Left colon (tissue), 2 donors: ENCODE measurements at regions not wholly inside any gene's neighbourhood (a gene's known extent, or its start where the extent isn't known, plus 50 kb on each side); places are given as distances from the start of the nearest gene placed in this dataset.
"Not testable (repeated sequence)": the region's sequence is repeated elsewhere in the genome, so short reads cannot be mapped to it uniquely, and the experiment has no call there.

Source experiments
- ATAC-seq: fragments of 200-7000 bp; cut with Tn5 transposase; one replicate; pipeline ENCODE4 v1.9.1; 2020; ENCODE audit warnings: mild to moderate bottlenecking, moderate library complexity
- DNase-seq, 2 donors: peaks; one replicate each; pipeline ENCODE4 v3.0.0-alpha.2; 2020
- intact Hi-C, 2 donors: fragments of 100-400 bp; cut with DNase I in 1 of 2; cut with micrococcal nuclease in 1 of 2; formaldehyde crosslinking; loops; one replicate each; pipeline versions ENCODE4 v1.11.2 to v1.14.0; 2022; cut with DNase I, micrococcal nuclease
- donor health status: DM: no; HTN: no; CAD: no.
- donor health status: DM: yes; HTN: yes; CAD: no.

- no peak for ATAC-seq
- intact Hi-C loops, result no loop called here
- no peak for DNase-seq
Observed at GRCh38 chr12:13437541-13437940, 241.0 kb downstream of the EMP1 start.

- no peak for DNase-seq
- ATAC-seq, result no peak
- intact Hi-C loops, result no loop called here
Observed at GRCh38 chr12:13436696-13437391, 240.3 kb downstream of the EMP1 start.

- no peak for DNase-seq
- intact Hi-C loops, result no loop called here
- ATAC-seq, result peak; percentile 13
Observed at GRCh38 chr12:13436182-13436581, 239.7 kb downstream of the EMP1 start.

- intact Hi-C loops, result no loop called here
- no peak for ATAC-seq
- DNase-seq, result no peak
Observed at GRCh38 chr12:13435235-13435933, 238.9 kb downstream of the EMP1 start.

GRCh38 chr12:13433768-13434167 is 237.2 kb downstream of the EMP1 start:
- DNase-seq, result no peak
- intact Hi-C loops, result no loop called here
- ATAC-seq, result no peak

GRCh38 chr12:13431041-13431440 is 234.5 kb downstream of the EMP1 start:
- intact Hi-C loops, result no loop called here
- DNase-seq, result no peak
- ATAC-seq, result no peak

GRCh38 chr12:13428538-13429265 is 232.2 kb downstream of the EMP1 start:
- peak; percentile 33 for ATAC-seq
- DNase-seq, result no peak
- intact Hi-C loops, result no loop called here

- DNase-seq (no peak), ATAC-seq (no peak)
- intact Hi-C loops, result no loop called here
Observed at GRCh38 chr12:13425766-13426165, 229.2 kb downstream of the EMP1 start.

GRCh38 chr12:13422291-13422690 is 225.8 kb downstream of the EMP1 start:
- DNase-seq (no peak), ATAC-seq (no peak)
- intact Hi-C loops, result no loop called here

GRCh38 chr12:13417516-13417915 is 221.0 kb downstream of the EMP1 start:
- intact Hi-C loops, result no loop called here
- no peak for DNase-seq
- no peak for ATAC-seq

- intact Hi-C loops, result no loop called here
- DNase-seq (no peak), ATAC-seq (no peak)
Observed at GRCh38 chr12:13411287-13411686, 214.8 kb downstream of the EMP1 start.

GRCh38 chr12:13405961-13406703 is 209.6 kb downstream of the EMP1 start:
- intact Hi-C loops, result no loop called here
- DNase-seq (no peak), ATAC-seq (no peak)

GRCh38 chr12:13404631-13405473 is 208.3 kb downstream of the EMP1 start:
- DNase-seq (peak in 1 of 2 donors; percentile 41), ATAC-seq (peak; percentile 95)
- intact Hi-C loops, result no loop called here

GRCh38 chr12:13404111-13404628 is 207.6 kb downstream of the EMP1 start:
- intact Hi-C loops, result no loop called here

GRCh38 chr12:13391375-13391774 is 194.8 kb downstream of the EMP1 start:
- ATAC-seq, intact Hi-C loops, DNase-seq: not testable (repeated sequence)

More at GRCh38 chr12:13404111-13404628, 207.6 kb downstream of the EMP1 start:
- ATAC-seq (peak; percentile 45), DNase-seq (no peak)

GRCh38 chr12:13390918-13391317 is 194.4 kb downstream of the EMP1 start:
- no peak for ATAC-seq
- intact Hi-C loops, result no loop called here
- no peak for DNase-seq

- ATAC-seq (peak; percentile 91), DNase-seq (peak; percentile 97)
- intact Hi-C loops, result no loop called here
Observed at GRCh38 chr12:13390381-13390861, 193.9 kb downstream of the EMP1 start.

- peak; percentile 57 for ATAC-seq
- DNase-seq, result no peak
- intact Hi-C loops, result no loop called here
Observed at GRCh38 chr12:13387101-13387500, 190.6 kb downstream of the EMP1 start.
